Esophagus mucosa (tissue), 1 donor: ENCODE measurements at regions not wholly inside any gene's neighbourhood (a gene's known extent, or its start where the extent isn't known, plus 50 kb on each side); places are given as distances from the start of the nearest gene placed in this dataset.

ENCODE experiments used
- ATAC-seq: fragments of 200-7000 bp; cut with Tn5 transposase; one replicate; pipeline ENCODE4 v1.9.1; 2020
- donor health status: DM: yes; HTN: yes; CAD: no.

GRCh38 chr2:220001751-220002150, 374.3 kb downstream of the SLC4A3 start:
- no peak for ATAC-seq

DNA sequence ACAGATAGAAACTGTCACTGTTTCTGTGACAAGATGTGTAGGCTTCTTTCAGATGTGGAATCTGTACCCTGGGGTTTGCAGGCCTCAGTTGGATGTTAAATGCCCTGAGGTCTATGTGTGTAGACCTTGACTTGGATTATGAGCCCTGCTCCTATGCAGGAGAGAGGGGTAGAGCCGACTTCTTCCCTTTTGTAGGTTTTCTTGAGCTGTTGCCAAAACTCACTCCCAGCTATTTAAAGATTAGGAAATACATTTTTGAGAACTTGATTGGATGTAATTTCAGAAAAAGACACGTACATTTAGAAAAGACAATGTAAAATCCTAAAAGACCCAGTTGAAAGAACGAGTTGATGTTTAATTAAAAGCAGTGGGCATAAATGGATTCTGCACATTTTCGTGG, 374.8 kb downstream of the SLC4A3 start:
- ATAC-seq: no peak

GRCh38 chr2:220002699-220003098, 375.3 kb downstream of the SLC4A3 start:
- ATAC-seq: no peak

DNA sequence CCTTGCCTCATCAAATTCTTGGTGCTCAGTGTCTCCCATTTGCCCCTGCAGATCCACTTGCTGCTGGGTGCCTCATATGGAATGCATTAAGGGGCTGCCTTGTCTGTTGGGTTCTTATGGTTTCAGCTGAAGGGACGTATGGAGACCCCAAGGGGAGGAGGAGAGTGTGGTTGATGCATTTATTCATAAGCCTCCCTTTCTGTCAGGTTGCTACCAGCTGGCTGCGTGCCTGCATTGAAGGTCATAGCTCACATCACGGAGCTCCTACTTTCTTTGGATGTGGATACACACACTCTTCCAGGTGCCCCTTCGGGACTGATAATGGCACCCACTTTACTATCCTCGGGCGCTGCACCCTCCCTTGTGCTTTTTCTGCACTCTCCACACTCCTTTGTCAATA, 377.9 kb downstream of the SLC4A3 start:
- no peak for ATAC-seq

GRCh38 chr2:220006152-220006621, 378.8 kb downstream of the SLC4A3 start:
- ATAC-seq: no peak

- ATAC-seq: no peak
Measured at GRCh38 chr2:220011859-220012258, 384.4 kb downstream of the SLC4A3 start.

DNA sequence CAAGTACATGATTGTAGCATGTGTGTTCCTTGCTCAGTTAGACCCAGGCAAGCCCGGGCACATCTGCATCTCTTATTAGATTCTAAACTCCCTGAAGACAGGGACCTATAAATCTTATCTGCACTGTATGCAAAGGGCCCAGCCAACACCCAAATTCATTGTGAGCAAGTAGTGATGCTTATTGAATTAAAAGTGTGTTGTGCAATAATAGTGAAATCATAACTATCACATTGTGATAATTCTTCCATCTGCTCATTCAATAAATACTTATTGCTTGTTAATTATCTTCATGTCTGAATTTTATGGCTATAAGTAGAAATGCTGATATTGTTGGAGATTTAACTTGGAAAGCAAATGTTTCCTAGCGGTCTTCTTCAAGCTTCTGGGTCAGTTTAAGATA, 387.5 kb downstream of the SLC4A3 start:
- ATAC-seq: no peak

- no peak for ATAC-seq
Measured at GRCh38 chr2:220015576-220015975, 388.1 kb downstream of the SLC4A3 start.

DNA sequence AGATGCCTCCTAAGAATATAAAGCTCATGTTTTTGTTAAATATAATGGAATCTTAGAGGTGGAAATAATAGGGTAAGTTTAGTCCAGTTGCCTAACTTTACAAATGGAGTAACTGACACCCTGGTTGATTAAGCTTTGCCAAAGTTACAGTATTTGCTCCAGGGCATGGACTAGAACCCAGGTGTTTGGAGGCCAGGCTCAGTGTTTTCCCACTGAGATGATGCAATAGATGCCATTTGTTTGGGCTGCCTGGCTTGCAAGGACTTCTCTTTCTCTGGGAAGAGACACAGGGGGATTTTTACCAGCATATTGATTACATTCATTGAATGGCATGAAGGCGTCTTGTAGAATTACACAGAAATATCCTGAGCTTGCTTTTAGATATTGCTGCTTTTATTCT, 397.8 kb downstream of the SLC4A3 start:
- no peak for ATAC-seq

DNA sequence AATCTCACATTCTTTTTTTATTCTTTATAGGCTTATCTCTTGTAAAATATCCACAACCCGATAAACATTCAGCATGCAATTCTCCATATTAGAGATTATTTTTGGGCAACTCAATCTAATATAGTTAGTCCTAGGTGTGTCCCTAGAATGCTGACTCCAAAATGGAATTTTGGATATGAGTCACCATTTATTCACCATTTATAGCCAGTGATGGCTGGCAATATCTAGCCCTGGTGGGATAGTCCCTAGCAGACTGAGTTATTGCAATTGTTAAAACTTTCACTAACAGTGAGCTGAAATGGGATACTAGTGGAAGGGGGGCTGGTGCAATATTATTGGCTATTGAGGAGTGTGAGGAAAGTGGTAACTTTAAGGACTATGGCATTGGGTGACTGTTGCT, 401.6 kb downstream of the SLC4A3 start:
- no peak for ATAC-seq

GRCh38 chr2:220033546-220033945, 406.1 kb downstream of the SLC4A3 start:
- no peak for ATAC-seq

DNA sequence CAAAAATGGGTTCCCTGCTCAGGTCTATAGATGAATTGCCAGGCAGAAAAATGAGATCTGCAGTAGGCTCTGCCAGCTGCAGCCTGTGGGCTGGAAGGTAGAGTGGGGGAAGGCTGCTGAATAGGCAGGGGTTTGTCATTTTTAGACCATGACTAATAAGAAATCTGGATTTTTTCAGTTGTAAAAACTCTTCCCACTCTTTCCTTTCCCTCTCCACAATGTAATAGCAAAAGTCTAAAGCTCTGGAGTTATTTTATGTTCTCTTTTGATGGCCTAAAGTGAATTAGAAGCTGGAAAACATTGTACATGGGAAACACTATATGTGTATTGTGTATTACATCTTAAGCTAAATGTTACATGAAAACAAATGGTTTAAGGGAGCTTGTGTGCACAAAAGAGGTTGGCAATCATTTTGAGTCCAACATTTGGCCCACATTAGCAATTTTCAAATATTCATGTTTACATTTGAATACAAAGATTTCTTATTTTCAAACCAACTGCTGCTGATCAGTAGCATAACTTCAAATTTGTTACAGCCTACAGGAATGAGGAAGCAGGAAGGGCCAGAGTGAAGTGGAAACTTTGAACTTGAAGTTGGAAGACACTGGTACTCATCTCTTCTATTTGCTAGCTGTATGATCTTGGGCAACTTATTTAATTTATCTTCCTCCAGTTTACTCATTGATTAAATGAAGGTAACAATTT, 407.1 kb downstream of the SLC4A3 start:
- no peak for ATAC-seq

DNA sequence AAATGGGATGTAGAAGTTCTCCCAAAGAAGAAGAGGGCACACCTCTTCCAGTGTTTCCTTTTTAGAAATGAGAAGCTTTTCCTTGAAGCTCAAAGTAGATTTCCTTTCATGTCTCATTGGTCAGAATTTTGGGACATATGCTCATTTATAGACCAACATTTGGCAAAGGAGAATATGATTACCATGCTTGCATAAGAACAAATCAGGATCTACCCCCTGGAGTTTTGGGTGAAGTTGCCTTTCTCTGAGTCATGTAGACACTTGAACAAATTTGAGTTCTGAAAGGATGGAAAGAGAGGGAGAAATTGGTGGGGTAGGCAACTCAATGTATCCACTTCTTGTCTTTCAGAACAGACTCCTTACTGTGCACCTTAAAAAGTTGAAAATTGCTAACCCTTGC, 409.0 kb downstream of the SLC4A3 start:
- ATAC-seq: no peak

GRCh38 chr2:220040346-220040745, 412.9 kb downstream of the SLC4A3 start:
- ATAC-seq: no peak

GRCh38 chr2:220041447-220041846, 414.0 kb downstream of the SLC4A3 start:
- no peak for ATAC-seq

GRCh38 chr2:220043155-220043989, 415.9 kb downstream of the SLC4A3 start:
- ATAC-seq: no peak

DNA sequence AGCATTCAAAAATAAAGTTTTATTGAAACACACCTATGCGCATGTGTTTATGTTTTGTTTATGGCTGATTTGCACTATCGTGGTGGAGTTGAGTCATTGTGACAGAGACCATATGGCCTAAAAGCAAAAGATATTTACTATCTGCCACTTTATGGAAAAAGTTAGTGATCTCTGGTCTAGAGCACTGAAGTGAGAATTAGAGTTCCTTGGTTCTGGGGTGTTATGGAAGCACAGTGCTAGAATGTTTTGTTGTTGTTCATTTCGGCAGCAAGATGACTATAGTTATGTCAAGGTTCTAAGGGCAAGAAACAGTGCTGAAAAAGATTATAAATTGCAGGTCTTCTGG, 416.5 kb downstream of the SLC4A3 start:
- no peak for ATAC-seq

DNA sequence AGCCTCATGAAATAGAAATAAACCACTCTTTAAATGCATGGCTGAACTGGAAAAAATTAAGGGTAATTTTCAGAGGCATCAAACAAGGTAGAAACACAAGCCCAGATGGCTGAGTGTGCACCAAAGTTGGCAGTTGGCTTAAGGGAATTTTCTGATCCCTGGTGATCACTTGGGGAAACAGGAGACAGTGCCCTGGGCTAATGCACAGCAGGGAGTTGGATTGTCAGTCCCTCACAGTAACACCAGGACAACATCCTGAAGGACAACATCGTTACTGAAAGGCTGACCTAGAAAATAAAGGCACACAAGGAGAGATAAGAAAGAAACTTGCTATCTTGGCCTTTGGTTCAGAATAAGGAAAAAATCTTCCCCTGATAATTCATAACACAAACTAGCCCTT, 417.0 kb downstream of the SLC4A3 start:
- no peak for ATAC-seq

- no peak for ATAC-seq
Measured at GRCh38 chr2:220046507-220046906, 419.1 kb downstream of the SLC4A3 start.

GRCh38 chr2:220051716-220052115, 424.3 kb downstream of the SLC4A3 start:
- ATAC-seq: no peak

DNA sequence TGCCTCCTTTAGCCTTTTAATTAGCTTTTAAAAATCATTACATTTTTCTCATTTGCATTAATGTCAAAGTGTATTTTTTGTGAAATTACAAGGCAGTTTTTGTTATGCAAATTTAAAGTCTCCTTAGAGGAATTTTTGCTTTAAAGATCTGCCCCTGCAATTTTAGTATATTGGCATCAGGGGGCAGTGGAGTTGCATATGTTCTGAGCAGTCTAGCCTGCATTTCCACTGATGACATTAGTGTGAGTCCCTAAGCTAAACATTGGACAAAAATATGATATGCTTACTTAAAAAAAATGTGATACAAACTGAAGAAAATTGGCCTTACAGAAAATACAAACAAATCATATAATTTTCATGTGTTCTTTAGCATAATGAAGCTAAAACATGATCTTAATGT, 426.5 kb downstream of the SLC4A3 start:
- peak; percentile 69 for ATAC-seq

- no peak for ATAC-seq
Measured at GRCh38 chr2:220057391-220057790, 430.0 kb downstream of the SLC4A3 start.

DNA sequence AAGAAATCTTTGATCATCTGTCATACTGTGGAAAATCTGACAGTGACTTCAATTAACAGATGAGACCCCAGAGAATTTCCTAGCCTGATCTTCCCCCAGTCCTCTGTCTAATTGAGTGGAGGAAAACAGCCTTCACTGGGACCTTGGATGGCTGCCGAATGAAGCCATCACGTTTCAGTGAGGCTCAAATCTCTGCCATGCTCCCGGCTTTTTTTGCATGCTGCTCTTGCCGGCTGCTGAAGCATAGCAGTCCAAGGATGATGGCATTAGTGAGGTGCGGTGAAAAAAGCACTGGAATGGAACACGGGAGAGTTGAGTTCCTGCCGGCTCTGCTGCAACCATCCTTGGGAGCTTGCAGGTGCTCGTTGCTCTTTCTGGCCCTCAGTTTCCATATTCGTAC, 430.5 kb downstream of the SLC4A3 start:
- ATAC-seq: no peak
